A549 (cell line): ENCODE measurements at regions not wholly inside any gene's neighbourhood (a gene's known extent, or its start where the extent isn't known, plus 50 kb on each side); places are given as distances from the start of the nearest gene placed in this dataset.

Experiments used
- CEBPB ChIP-seq, 2 experiments: fragments of >200 bp in 1 of 2; sonication (Bioruptor Twin) in 1 of 2; formaldehyde crosslinking in 1 of 2; IDR thresholded peaks; 2 replicates each; pipeline ENCODE4 v1.6.1; 2012 to 2016
- CTCF ChIP-seq: fragments of >200 bp; sonication (Bioruptor Twin); formaldehyde crosslinking; IDR thresholded peaks from 3 replicates; pipeline ENCODE4 v1.5.1; 2016
- EP300 ChIP-seq, 2 experiments: fragments of >200 bp; sonication (Bioruptor Twin); formaldehyde crosslinking; IDR thresholded peaks; 2 replicates in 1 of 2; 3 replicates in 1 of 2; pipeline ENCODE4 v1.6.1; 2016 to 2017
- FOSL2 ChIP-seq, 2 experiments: fragments of 450-650 bp in 1 of 2; fragments of >200 bp in 1 of 2; sonication (Bioruptor Twin) in 1 of 2; formaldehyde crosslinking; IDR thresholded peaks; 2 replicates each; pipeline versions ENCODE4 v1.5.0 to v1.6.1; 2016 to 2020; ENCODE audit warnings: mild to moderate bottlenecking in 1 of 2, moderate library complexity in 1 of 2
- JUNB ChIP-seq: fragments of >200 bp; sonication (Bioruptor Twin); formaldehyde crosslinking; IDR thresholded peaks from 2 replicates; pipeline ENCODE4 v1.6.1; 2016
- POLR2A ChIP-seq: IDR thresholded peaks from 2 replicates; pipeline ENCODE4 v1.6.1; 2012; ENCODE audit warnings: mild to moderate bottlenecking, low read length
- REST ChIP-seq: fragments of 200-600 bp; sonication (generic); IDR thresholded peaks from 2 replicates; pipeline ENCODE4 v1.6.1; 2016; ENCODE audit warnings: antibody characterized with exemption, mild to moderate bottlenecking, moderate library complexity
- RFX5 ChIP-seq: fragments of 450-650 bp; IDR thresholded peaks from 2 replicates; pipeline ENCODE4 v1.7.1; 2014; ENCODE audit warnings: antibody characterized with exemption, mild to moderate bottlenecking, moderate library complexity
- TP53 ChIP-seq: fragments of 250-450 bp; sonication (Bioruptor Pico); IDR thresholded peaks from 2 replicates; pipeline ENCODE4 v1.5.0; 2021; ENCODE audit warnings: mild to moderate bottlenecking, moderate library complexity

DNA sequence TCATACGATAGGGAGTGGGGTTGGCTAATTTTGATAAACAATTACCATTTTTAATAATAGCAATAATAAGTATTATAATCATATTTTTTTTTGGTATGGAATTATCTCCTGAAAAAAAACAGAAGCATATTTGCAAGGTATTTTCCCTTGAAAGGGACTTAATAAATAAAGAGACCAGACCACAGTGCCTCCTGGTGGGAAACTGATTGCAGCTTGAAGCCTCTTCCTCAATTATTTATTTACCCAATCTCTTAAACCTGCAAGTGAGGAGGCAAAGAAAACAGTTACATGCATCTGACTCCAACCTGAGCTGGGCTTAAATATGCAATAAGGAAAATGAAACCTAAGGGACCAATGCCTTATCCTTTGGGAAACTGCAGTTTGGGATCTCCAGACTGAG, 388.1 kb upstream of the ACO1 start:
- TF ChIP-seq JUNB (no peak), REST (no peak), RFX5 (no peak), CEBPB (IDR thresholded peaks at IDR 0.05) (no peak), CTCF (no peak), EP300 (IDR thresholded peaks at IDR 0.05) (no peak), TP53 (no peak), FOSL2 (IDR thresholded peaks at IDR 0.05) (no peak), FOSL2 (CRISPR knock-in tag; IDR thresholded peaks at IDR 0.05) (no peak), POLR2A (no peak)
